IPS-18a (cell line): ENCODE measurements at regions not wholly inside any gene's neighbourhood (a gene's known extent, or its start where the extent isn't known, plus 50 kb on each side); places are given as distances from the start of the nearest gene placed in this dataset.

Experiments used
- H3K27ac ChIP-seq: one replicate; pipeline ENCODE4 v1.5.1; 2013; ENCODE audit warnings: low read length
- H3K27me3 ChIP-seq: one replicate; pipeline ENCODE4 v1.6.1; 2013; ENCODE audit warnings: mild to moderate bottlenecking, low read length; ENCODE audit not compliant: control insufficient read depth, insufficient read depth
- H3K36me3 ChIP-seq: one replicate; pipeline ENCODE4 v1.6.1; 2013; ENCODE audit warnings: low read depth, low read length; ENCODE audit not compliant: control insufficient read depth
- H3K4me1 ChIP-seq: one replicate; pipeline ENCODE4 v1.6.1; 2013; ENCODE audit warnings: low read depth, low read length; ENCODE audit not compliant: control insufficient read depth
- H3K4me3 ChIP-seq: one replicate; pipeline ENCODE4 v1.5.1; 2013; ENCODE audit warnings: low read length
- H3K9ac ChIP-seq: one replicate; pipeline ENCODE4 v1.6.1; 2013; ENCODE audit warnings: mild to moderate bottlenecking, low read length, moderate library complexity
- H3K9me3 ChIP-seq: one replicate; pipeline ENCODE4 v1.6.1; 2013; ENCODE audit warnings: low read depth, low read length; ENCODE audit not compliant: control insufficient read depth

DNA sequence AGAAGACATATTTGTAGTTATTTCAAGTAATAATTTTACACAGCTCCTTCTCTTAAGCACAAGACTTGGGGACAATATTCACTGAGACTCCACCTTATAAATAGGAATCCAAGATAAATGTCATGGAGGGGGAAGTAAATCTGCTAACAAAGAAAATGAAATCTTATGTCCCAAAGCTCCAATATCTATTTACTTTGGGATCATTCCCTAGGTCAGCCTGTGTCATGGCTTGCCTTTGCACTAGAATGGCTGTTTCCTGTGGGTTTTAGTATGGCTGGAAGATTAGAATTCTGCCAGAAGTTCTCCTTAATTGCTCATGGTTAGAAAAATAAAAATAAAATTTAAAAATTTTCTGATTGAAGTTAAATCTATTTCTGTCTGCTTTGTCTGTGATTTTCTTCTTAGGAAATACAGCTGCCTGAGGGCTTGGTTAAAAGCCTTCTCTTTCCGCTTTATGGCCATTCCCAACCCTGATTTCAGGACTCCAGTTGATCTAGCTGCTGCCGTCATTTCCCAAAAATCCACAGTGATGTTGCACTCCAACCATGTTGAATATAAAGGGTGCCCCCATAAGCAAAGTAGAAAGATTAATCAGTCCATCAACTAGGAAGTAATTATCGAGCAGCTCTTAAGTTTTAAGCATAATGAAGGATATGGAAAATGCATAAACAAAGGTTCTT lies 326.4 kb upstream of the LYPLAL1 start:
- no peaks in the 10 kb centered on the region for H3K36me3 ChIP-seq
- H3K4me3 ChIP-seq, result no peak overlapping the region
- no peaks in the 10 kb centered on the region for H3K27me3 ChIP-seq
- no peak overlapping the region for H3K9ac ChIP-seq
- no peak overlapping the region for H3K27ac ChIP-seq
- no peaks in the 10 kb centered on the region for H3K9me3 ChIP-seq
- no peaks in the 10 kb centered on the region for H3K4me1 ChIP-seq

GRCh38 chr1:218848009-218848408 lies 325.7 kb upstream of the LYPLAL1 start:
- H3K9ac ChIP-seq, result no peak overlapping the region
- no peaks in the 10 kb centered on the region for H3K4me1 ChIP-seq
- H3K4me3 ChIP-seq, result no peak overlapping the region
- no peak overlapping the region for H3K27ac ChIP-seq
- H3K27me3 ChIP-seq, result no peaks in the 10 kb centered on the region
- H3K9me3 ChIP-seq, result no peaks in the 10 kb centered on the region
- H3K36me3 ChIP-seq, result no peaks in the 10 kb centered on the region

GRCh38 chr1:218850367-218850766 lies 323.3 kb upstream of the LYPLAL1 start:
- H3K9me3 ChIP-seq, result no peaks in the 10 kb centered on the region
- no peak overlapping the region for H3K27ac ChIP-seq

GRCh38 chr1:218851586-218851985 lies 322.1 kb upstream of the LYPLAL1 start:
- Histone ChIP-seq H3K4me3 (no peak overlapping the region), H3K27me3 (no peaks in the 10 kb centered on the region), H3K9me3 (no peaks in the 10 kb centered on the region), H3K4me1 (no peaks in the 10 kb centered on the region), H3K27ac (no peak overlapping the region), H3K36me3 (no peaks in the 10 kb centered on the region), H3K9ac (no peak overlapping the region)

More at GRCh38 chr1:218850367-218850766, 323.3 kb upstream of the LYPLAL1 start:
- Histone ChIP-seq H3K4me3 (no peak overlapping the region), H3K9ac (no peak overlapping the region), H3K27me3 (no peaks in the 10 kb centered on the region), H3K4me1 (no peaks in the 10 kb centered on the region), H3K36me3 (no peaks in the 10 kb centered on the region)

DNA sequence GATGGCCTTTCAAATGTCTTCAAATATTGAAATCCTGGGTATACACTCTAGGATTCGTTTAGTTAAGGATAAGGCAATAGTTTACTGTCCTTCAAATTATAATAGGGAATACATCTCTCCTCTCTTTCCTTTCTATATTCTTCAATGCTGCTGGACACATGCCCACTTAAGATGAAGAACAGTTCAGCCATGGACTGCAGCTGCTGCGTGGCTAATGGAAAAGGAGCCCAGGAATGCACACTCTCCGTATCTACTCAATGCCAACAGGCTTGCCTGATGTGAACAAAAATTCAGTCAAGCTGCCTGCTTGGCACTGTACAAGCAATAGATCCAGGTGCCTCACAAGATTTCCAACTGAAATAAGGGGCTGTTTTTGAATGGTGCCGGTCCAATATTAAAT lies 321.2 kb upstream of the LYPLAL1 start:
- Histone ChIP-seq H3K27ac (no peak overlapping the region), H3K4me1 (no peaks in the 10 kb centered on the region), H3K9me3 (no peaks in the 10 kb centered on the region), H3K9ac (no peak overlapping the region), H3K4me3 (no peak overlapping the region), H3K27me3 (no peaks in the 10 kb centered on the region), H3K36me3 (no peaks in the 10 kb centered on the region)

- Histone ChIP-seq H3K9me3 (no peaks in the 10 kb centered on the region), H3K9ac (no peak overlapping the region), H3K4me1 (no peaks in the 10 kb centered on the region)
These were observed 309.7 kb upstream of the LYPLAL1 start for GRCh38 chr1:218863987-218864386.

DNA sequence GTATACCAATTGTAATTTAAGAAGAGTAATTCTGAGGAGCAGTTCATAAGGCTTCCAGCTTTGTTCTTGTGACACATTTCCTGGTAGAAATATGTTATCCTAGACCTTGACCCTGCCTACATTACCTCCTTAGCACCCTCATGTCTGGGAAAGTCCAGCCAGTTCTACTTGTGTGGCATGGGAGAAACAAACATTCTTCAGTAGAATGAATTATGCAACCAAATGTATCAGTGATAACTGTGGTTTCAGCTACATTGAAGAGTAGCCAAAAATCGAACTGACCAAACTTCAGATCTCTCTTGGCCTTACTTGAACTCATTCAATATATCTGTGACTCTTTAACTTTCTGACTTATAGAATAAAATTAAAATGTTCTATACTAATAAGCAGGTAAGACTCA lies 308.1 kb upstream of the LYPLAL1 start:
- H3K27ac ChIP-seq, result no peak overlapping the region
- H3K9ac ChIP-seq, result no peak overlapping the region
- H3K4me1 ChIP-seq, result no peaks in the 10 kb centered on the region
- no peak overlapping the region for H3K4me3 ChIP-seq
- H3K9me3 ChIP-seq, result no peaks in the 10 kb centered on the region
- H3K36me3 ChIP-seq, result no peaks in the 10 kb centered on the region
- no peaks in the 10 kb centered on the region for H3K27me3 ChIP-seq

More at GRCh38 chr1:218863987-218864386, 309.7 kb upstream of the LYPLAL1 start:
- Histone ChIP-seq H3K4me3 (no peak overlapping the region), H3K27me3 (no peaks in the 10 kb centered on the region), H3K27ac (no peak overlapping the region), H3K36me3 (no peaks in the 10 kb centered on the region)

DNA sequence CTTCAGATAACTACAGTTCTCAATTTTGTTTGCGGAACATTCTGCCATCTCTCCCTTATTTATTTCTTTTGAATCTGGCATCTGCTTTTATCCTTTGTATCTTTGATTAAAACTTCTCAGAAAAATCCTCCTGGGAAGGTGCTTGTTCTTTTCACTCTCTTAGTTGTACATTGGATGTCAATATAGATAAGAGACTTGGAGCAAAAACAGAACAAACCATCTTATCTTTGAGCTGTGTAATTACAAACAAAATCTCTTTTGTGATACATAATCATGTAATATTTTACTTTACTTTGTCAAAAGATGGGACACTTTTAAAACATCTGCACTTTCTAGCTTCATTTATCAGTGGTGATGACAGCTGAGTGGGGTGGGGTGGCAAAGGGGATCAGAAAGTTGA lies 307.2 kb upstream of the LYPLAL1 start:
- no peaks in the 10 kb centered on the region for H3K9me3 ChIP-seq
- no peak overlapping the region for H3K27ac ChIP-seq
- no peaks in the 10 kb centered on the region for H3K4me1 ChIP-seq
- H3K9ac ChIP-seq, result no peak overlapping the region
- no peaks in the 10 kb centered on the region for H3K27me3 ChIP-seq
- no peaks in the 10 kb centered on the region for H3K36me3 ChIP-seq
- H3K4me3 ChIP-seq, result no peak overlapping the region

DNA sequence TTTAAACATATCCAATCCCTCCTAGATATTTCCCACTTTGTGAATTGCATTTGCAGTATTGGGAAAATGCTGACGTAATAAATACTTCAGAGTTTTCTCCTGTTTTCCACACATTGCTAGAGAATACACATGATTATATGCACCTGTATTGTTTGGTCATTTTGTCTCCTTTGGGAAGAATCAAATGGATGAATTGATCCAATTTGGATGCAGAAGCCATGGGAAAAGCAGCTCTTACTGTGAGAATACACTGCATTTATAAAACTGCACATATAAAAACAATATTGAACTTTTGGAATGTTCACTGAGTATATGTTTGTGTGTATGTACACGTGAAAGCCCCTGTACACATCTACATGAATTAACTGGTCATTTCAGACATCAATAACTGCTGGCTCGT lies 306.6 kb upstream of the LYPLAL1 start:
- Histone ChIP-seq H3K27me3 (no peaks in the 10 kb centered on the region), H3K27ac (no peak overlapping the region), H3K9me3 (no peaks in the 10 kb centered on the region), H3K4me1 (no peaks in the 10 kb centered on the region), H3K36me3 (no peaks in the 10 kb centered on the region), H3K4me3 (no peak overlapping the region), H3K9ac (no peak overlapping the region)

DNA sequence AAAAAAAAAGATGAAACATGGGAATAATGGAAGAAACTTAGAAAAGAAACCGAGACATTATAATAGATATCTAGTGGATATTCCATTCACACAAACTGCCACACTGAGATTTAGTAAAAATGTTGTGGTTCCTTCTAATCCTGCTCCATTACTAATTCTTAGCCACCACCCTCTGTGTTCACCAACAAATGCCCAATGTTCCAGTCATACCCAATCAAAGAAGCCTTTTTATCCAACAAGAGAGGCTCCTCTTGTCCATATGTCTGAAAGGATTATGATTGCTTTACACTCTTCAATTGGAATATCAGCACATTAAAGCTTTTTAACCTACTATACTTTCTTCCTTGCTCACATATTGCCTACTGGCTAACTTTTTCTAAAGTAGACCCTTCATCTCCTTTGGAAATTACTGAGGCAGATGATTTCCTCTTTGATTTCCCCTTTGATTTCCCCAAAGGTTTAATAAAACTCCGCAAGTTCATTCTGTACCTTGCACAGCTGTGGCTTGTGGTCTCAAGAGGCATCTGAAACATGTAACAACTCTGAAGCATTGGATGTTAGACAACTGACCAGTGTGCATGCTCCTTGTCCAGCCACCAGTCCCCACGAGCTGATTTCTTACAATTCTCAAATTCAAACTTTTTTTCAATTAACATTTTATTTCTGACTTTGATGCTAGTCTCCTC lies 305.6 kb upstream of the LYPLAL1 start:
- H3K36me3 ChIP-seq, result no peaks in the 10 kb centered on the region
- H3K4me1 ChIP-seq, result no peaks in the 10 kb centered on the region
- no peak overlapping the region for H3K4me3 ChIP-seq
- no peaks in the 10 kb centered on the region for H3K9me3 ChIP-seq
- no peak overlapping the region for H3K27ac ChIP-seq
- no peaks in the 10 kb centered on the region for H3K27me3 ChIP-seq
- H3K9ac ChIP-seq, result no peak overlapping the region

- H3K36me3 ChIP-seq, result no peaks in the 10 kb centered on the region
These were observed 304.4 kb upstream of the LYPLAL1 start for GRCh38 chr1:218869276-218869675.

GRCh38 chr1:218872026-218872425 lies 301.7 kb upstream of the LYPLAL1 start:
- Histone ChIP-seq H3K36me3 (no peaks in the 10 kb centered on the region), H3K9me3 (no peaks in the 10 kb centered on the region), H3K4me3 (no peak overlapping the region), H3K9ac (no peak overlapping the region), H3K27me3 (no peaks in the 10 kb centered on the region), H3K4me1 (no peaks in the 10 kb centered on the region), H3K27ac (no peak overlapping the region)

More at GRCh38 chr1:218869276-218869675, 304.4 kb upstream of the LYPLAL1 start:
- no peak overlapping the region for H3K4me3 ChIP-seq
- no peaks in the 10 kb centered on the region for H3K4me1 ChIP-seq
- no peak overlapping the region for H3K27ac ChIP-seq
- no peak overlapping the region for H3K9ac ChIP-seq
- no peaks in the 10 kb centered on the region for H3K27me3 ChIP-seq
- H3K9me3 ChIP-seq, result no peaks in the 10 kb centered on the region
